Activated naive CD8-positive, alpha-beta T cell treated with anti-CD3 and anti-CD28 coated beads, Interleukin-2, amount 10 ng/mL, durations not matched to agents 7 days and 5 days (primary cell): ENCODE measurements at regions not wholly inside any gene's neighbourhood (a gene's known extent, or its start where the extent isn't known, plus 50 kb on each side); places are given as distances from the start of the nearest gene placed in this dataset.
"Not testable (repeated sequence)": the region's sequence is repeated elsewhere in the genome, so short reads cannot be mapped to it uniquely, and the experiment has no call there.

Experiments used
- ATAC-seq: fragments of 150-1000 bp; cut with Tn5 transposase; one replicate; pipeline ENCODE4 v1.10.0; 2021; ENCODE audit warnings: low read depth, moderate library complexity
- POLR2A ChIA-PET: fragments of 350-600 bp; sonication (Branson Sonifier 250); formaldehyde crosslinking; loops from one replicate; lab custom pipeline; 2021; ENCODE audit warnings: antibody characterized with exemption; lab: Charles Lee
- DNase-seq: peaks from one replicate; pipeline ENCODE4 v3.0.0; 2021
- H3K27ac Mint-ChIP-seq: one replicate; pipeline ENCODE4 v1.8.0; 2022; ENCODE audit warnings: mild to moderate bottlenecking, mixed read lengths
- H3K27me3 Mint-ChIP-seq: one replicate; pipeline ENCODE4 v1.8.0; 2022; ENCODE audit warnings: mild to moderate bottlenecking, moderate library complexity, mixed read lengths
- H3K36me3 Mint-ChIP-seq: one replicate; pipeline ENCODE4 v1.8.0; 2021; ENCODE audit warnings: mild to moderate bottlenecking, mixed read lengths
- H3K4me1 Mint-ChIP-seq: one replicate; pipeline ENCODE4 v1.8.0; 2021; ENCODE audit warnings: mixed read lengths
- H3K4me3 Mint-ChIP-seq: one replicate; pipeline ENCODE4 v1.8.0; 2022; ENCODE audit warnings: mild to moderate bottlenecking, moderate library complexity, mixed read lengths
- H3K9me3 Mint-ChIP-seq: one replicate; pipeline ENCODE4 v1.8.0; 2021; ENCODE audit warnings: mixed read lengths

- peaks cover 37% of the 10 kb centered on the region for H3K27me3 Mint-ChIP-seq
- H3K4me3 Mint-ChIP-seq, result no peak overlapping the region
- POLR2A ChIA-PET, result no interaction called here
- H3K9me3 Mint-ChIP-seq, result no peaks in the 10 kb centered on the region
- no peak overlapping the region for H3K27ac Mint-ChIP-seq
- H3K4me1 Mint-ChIP-seq, result peaks cover 8% of the 10 kb centered on the region
- no peak for DNase-seq
- ATAC-seq, result no peak
- H3K36me3 Mint-ChIP-seq, result no peaks in the 10 kb centered on the region
Measured at GRCh38 chr1:157404063-157404501, 148.2 kb downstream of the FCRL5 start.

- H3K36me3 Mint-ChIP-seq, result no peaks in the 10 kb centered on the region
- ATAC-seq, result no peak
Measured at GRCh38 chr1:157403608-157404007, 148.7 kb downstream of the FCRL5 start.

GRCh38 chr1:157403203-157403602 is 149.1 kb downstream of the FCRL5 start:
- Mint-ChIP-seq H3K36me3 (no peaks in the 10 kb centered on the region), H3K4me3 (no peak overlapping the region), H3K9me3 (no peaks in the 10 kb centered on the region), H3K27me3 (peaks cover 44% of the 10 kb centered on the region), H3K4me1 (peaks cover 6% of the 10 kb centered on the region), H3K27ac (no peak overlapping the region)
- ATAC-seq (no peak), DNase-seq (no peak)
- POLR2A ChIA-PET, result no interaction called here

More at GRCh38 chr1:157403608-157404007, 148.7 kb downstream of the FCRL5 start:
- Mint-ChIP-seq H3K4me3 (no peak overlapping the region), H3K27ac (no peak overlapping the region), H3K9me3 (no peaks in the 10 kb centered on the region), H3K27me3 (peaks cover 41% of the 10 kb centered on the region), H3K4me1 (peaks cover 6% of the 10 kb centered on the region)
- no peak for DNase-seq
- POLR2A ChIA-PET, result no interaction called here

GRCh38 chr1:157400766-157401165 is 151.5 kb downstream of the FCRL5 start:
- Mint-ChIP-seq H3K9me3 (no peaks in the 10 kb centered on the region), H3K36me3 (no peaks in the 10 kb centered on the region), H3K4me3 (no peak overlapping the region), H3K4me1 (peaks cover 6% of the 10 kb centered on the region), H3K27ac (no peak overlapping the region), H3K27me3 (peaks cover 51% of the 10 kb centered on the region)
- ATAC-seq, result no peak
- POLR2A ChIA-PET, result no interaction called here
- DNase-seq, result no peak

DNA sequence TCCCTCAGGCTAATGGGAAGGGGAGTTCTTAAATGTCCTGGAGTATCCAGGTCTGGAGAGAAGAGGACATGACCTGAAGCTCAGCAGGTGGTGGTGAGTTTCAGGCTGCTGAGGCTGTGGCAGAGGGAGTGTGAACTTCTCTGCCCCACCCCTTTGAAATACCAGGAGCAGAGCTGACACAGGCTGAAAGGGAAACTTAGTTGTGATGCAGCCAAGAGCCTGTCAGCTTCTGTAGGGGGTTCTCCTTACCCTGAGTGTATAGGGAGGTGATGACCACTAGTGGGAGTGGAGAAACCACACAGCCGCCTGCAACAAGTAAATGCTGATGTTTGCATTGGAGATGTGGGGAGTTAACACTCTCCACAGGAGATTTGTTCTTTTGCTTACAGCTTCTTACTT is 152.3 kb downstream of the FCRL5 start:
- Mint-ChIP-seq H3K27ac (no peak overlapping the region), H3K27me3 (peaks cover 51% of the 10 kb centered on the region), H3K4me1 (peaks cover 6% of the 10 kb centered on the region), H3K9me3 (no peaks in the 10 kb centered on the region), H3K4me3 (no peak overlapping the region), H3K36me3 (no peaks in the 10 kb centered on the region)
- DNase-seq (no peak), ATAC-seq (no peak)
- POLR2A ChIA-PET, result no interaction called here

- DNase-seq (no peak), ATAC-seq (no peak)
- no peaks in the 10 kb centered on the region for H3K36me3 Mint-ChIP-seq
- H3K4me3 Mint-ChIP-seq, result no peak overlapping the region
- POLR2A ChIA-PET, result no interaction called here
- no peak overlapping the region for H3K27ac Mint-ChIP-seq
- H3K27me3 Mint-ChIP-seq, result peaks cover 56% of the 10 kb centered on the region
- H3K4me1 Mint-ChIP-seq, result peaks cover 6% of the 10 kb centered on the region
- H3K9me3 Mint-ChIP-seq, result no peaks in the 10 kb centered on the region
Measured at GRCh38 chr1:157399343-157399983, 152.9 kb downstream of the FCRL5 start.

DNA sequence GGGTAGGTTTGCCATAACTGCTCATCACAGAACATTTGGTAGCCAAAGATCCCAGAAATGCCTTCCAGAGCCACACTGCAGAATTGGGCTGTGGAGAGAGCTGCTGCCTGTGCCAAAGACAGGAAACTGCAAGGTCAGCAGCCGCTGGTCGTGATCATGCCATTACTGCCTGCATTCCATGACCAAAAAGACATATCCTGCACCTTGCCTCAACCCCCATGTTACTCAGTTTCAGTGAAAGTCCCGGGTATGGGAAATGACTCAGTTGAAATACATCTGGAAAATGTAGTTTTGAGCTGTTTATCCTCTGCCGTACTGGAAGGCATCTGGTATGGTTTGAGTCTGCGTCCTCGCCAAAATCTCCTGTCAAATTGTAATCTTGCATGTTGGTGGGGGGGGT is 161.7 kb downstream of the FCRL5 start:
- POLR2A ChIA-PET, result no interaction called here
- DNase-seq (no peak), ATAC-seq (no peak)
- Mint-ChIP-seq H3K4me3 (no peak overlapping the region), H3K27me3 (peaks cover 56% of the 10 kb centered on the region), H3K4me1 (no peaks in the 10 kb centered on the region), H3K36me3 (no peaks in the 10 kb centered on the region), H3K9me3 (no peaks in the 10 kb centered on the region), H3K27ac (no peak overlapping the region)

GRCh38 chr1:157388057-157388456 is 164.3 kb downstream of the FCRL5 start:
- H3K4me3 Mint-ChIP-seq, result no peak overlapping the region
- H3K27ac Mint-ChIP-seq, result no peak overlapping the region
- no peaks in the 10 kb centered on the region for H3K36me3 Mint-ChIP-seq
- ATAC-seq (no peak), DNase-seq (no peak)
- H3K27me3 Mint-ChIP-seq, result peaks cover 51% of the 10 kb centered on the region
- no peaks in the 10 kb centered on the region for H3K4me1 Mint-ChIP-seq
- H3K9me3 Mint-ChIP-seq, result no peaks in the 10 kb centered on the region
- POLR2A ChIA-PET, result no interaction called here

DNA sequence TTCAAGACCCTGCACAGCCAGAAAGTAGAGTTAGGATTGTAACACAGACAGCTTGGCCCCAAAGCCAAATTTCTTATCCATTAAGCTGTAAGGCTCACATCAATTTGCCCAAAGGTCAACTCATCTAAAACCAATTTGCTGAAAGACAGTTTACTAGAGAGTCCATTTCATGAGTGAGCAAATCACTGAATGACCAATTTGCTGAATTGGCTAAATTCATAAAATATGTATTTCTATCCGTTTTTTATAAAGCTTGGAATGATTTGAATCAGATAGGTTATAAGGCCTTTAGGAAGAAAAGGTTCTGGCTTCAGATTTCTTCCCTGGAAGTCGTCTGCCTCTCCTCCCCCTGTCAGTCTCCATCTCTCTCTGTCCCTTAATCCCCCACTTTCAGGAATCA is 168.1 kb downstream of the FCRL5 start:
- H3K27ac Mint-ChIP-seq, result no peak overlapping the region
- DNase-seq (no peak), ATAC-seq (no peak)
- no peak overlapping the region for H3K4me3 Mint-ChIP-seq
- H3K27me3 Mint-ChIP-seq, result peaks cover 43% of the 10 kb centered on the region
- POLR2A ChIA-PET, result no interaction called here
- H3K4me1 Mint-ChIP-seq, result peaks cover 3% of the 10 kb centered on the region
- H3K9me3 Mint-ChIP-seq, result no peaks in the 10 kb centered on the region
- no peaks in the 10 kb centered on the region for H3K36me3 Mint-ChIP-seq

DNA sequence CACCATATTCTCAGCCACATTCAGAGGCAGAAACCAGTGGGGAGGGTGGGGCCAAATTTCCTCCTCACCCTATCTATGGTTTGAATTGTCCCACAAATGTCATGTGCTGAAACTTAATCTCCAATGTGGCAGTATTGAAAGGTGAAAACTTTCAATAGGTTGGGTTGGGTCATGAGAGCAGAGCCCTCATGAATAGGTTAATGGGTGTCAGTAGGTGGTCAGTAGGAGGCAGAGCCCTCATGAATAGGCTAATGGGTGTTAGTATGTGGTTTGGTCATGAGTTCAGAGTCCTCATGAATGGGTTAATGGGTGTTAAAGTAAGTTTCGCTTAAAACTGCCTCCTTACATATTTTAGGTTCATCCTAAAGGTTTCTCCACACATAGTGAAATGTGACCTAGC is 170.0 kb downstream of the FCRL5 start:
- H3K27me3 Mint-ChIP-seq, result peaks cover 42% of the 10 kb centered on the region
- no peak overlapping the region for H3K27ac Mint-ChIP-seq
- H3K9me3 Mint-ChIP-seq, result no peaks in the 10 kb centered on the region
- POLR2A ChIA-PET, result no interaction called here
- peaks cover 3% of the 10 kb centered on the region for H3K4me1 Mint-ChIP-seq
- DNase-seq, result no peak
- H3K36me3 Mint-ChIP-seq, result no peaks in the 10 kb centered on the region
- no peak for ATAC-seq
- H3K4me3 Mint-ChIP-seq, result no peak overlapping the region

- no peak overlapping the region for H3K27ac Mint-ChIP-seq
Measured at GRCh38 chr1:157380523-157380922, 171.8 kb downstream of the FCRL5 start.

GRCh38 chr1:157377280-157377713 is 175.0 kb downstream of the FCRL5 start:
- POLR2A ChIA-PET, H3K4me1 Mint-ChIP-seq, H3K27ac Mint-ChIP-seq, ATAC-seq, H3K9me3 Mint-ChIP-seq, H3K36me3 Mint-ChIP-seq, DNase-seq, H3K4me3 Mint-ChIP-seq: not testable (repeated sequence)
- H3K27me3 Mint-ChIP-seq, result peaks cover 28% of the 10 kb centered on the region

More at GRCh38 chr1:157380523-157380922, 171.8 kb downstream of the FCRL5 start:
- H3K9me3 Mint-ChIP-seq, result no peaks in the 10 kb centered on the region
- no peak overlapping the region for H3K4me3 Mint-ChIP-seq
- POLR2A ChIA-PET, result no interaction called here
- ATAC-seq, result no peak
- peaks cover 5% of the 10 kb centered on the region for H3K4me1 Mint-ChIP-seq
- H3K36me3 Mint-ChIP-seq, result no peaks in the 10 kb centered on the region
- peaks cover 38% of the 10 kb centered on the region for H3K27me3 Mint-ChIP-seq
- no peak for DNase-seq

DNA sequence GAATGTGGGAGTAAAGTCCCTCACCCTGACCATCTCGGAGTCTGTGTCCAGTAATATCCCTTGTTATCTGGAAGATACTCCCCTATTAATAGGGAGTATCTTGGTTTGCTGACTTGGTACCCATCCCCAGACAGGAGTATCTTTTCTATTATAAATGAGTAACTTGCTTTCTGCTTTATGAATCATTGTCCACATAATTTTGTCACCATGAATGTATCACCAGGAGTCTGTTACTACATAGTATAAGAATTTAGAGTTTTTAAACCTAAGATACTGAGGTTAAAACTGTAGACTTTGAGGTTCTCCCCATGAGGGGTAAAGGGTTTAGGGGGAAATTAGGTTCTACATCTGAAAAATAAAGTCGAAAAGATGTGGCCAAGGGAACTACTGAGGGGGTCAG is 175.6 kb downstream of the FCRL5 start:
- H3K27ac Mint-ChIP-seq, result no peak overlapping the region
- peaks cover 29% of the 10 kb centered on the region for H3K27me3 Mint-ChIP-seq
- no peaks in the 10 kb centered on the region for H3K36me3 Mint-ChIP-seq
- no peak for DNase-seq
- POLR2A ChIA-PET, result no interaction called here
- peaks cover 5% of the 10 kb centered on the region for H3K4me1 Mint-ChIP-seq
- ATAC-seq, result no peak
- no peak overlapping the region for H3K4me3 Mint-ChIP-seq
- H3K9me3 Mint-ChIP-seq, result no peaks in the 10 kb centered on the region

DNA sequence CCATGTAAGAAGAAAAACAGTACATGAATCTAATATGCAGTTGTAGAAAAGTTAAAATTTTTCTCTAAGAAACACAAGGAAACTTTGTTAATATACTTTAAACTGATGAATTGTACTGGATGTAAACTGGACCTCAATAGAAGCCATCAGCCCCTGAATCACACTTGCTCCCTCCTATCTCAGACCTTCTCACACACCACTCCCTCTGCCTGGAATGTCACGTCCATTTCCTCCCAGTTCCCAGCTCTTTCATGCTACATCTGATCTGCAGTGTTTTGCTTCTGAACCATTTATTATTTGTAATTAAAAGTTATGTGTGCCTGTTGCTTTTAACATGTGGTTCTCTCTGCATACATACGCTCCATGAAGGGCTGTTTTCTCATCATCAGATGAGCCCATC is 180.0 kb downstream of the FCRL5 start:
- POLR2A ChIA-PET, result not testable (repeated sequence)
- H3K27me3 Mint-ChIP-seq, result peaks cover 26% of the 10 kb centered on the region

More for the DNA sequence above, 180.0 kb downstream of the FCRL5 start:
- not testable (repeated sequence) for ATAC-seq, H3K36me3 Mint-ChIP-seq, DNase-seq, H3K9me3 Mint-ChIP-seq, H3K27ac Mint-ChIP-seq, H3K4me1 Mint-ChIP-seq, H3K4me3 Mint-ChIP-seq
